Right cardiac atrium (tissue), 5 donors: ENCODE measurements at regions not wholly inside any gene's neighbourhood (a gene's known extent, or its start where the extent isn't known, plus 50 kb on each side); places are given as distances from the start of the nearest gene placed in this dataset.
"Not testable (repeated sequence)": the region's sequence is repeated elsewhere in the genome, so short reads cannot be mapped to it uniquely, and the experiment has no call there.

Experiments
- ATAC-seq, 2 donors: fragments of 200-7000 bp; cut with Tn5 transposase; one replicate each; pipeline versions ENCODE4 v1.8.0 to v1.9.1; 2020; ENCODE audit warnings: moderate library complexity in 2 of 2, mild to moderate bottlenecking in 1 of 2
- DNase-seq, 3 donors: peaks; one replicate each; pipeline ENCODE4 v3.0.0-alpha.2; 2020
- H3K27ac ChIP-seq: one replicate; pipeline ENCODE4 v1.5.1; 2013; ENCODE audit warnings: mild to moderate bottlenecking, low read length, control low read depth, moderate library complexity
- H3K27me3 ChIP-seq: one replicate; pipeline ENCODE4 v1.6.1; 2013; ENCODE audit not compliant: control insufficient read depth, insufficient read depth
- H3K4me1 ChIP-seq: one replicate; pipeline ENCODE4 v1.6.1; 2013; ENCODE audit warnings: low read length; ENCODE audit not compliant: control insufficient read depth, insufficient read depth
- H3K4me3 ChIP-seq: one replicate; pipeline ENCODE4 v1.5.1; 2013; ENCODE audit warnings: low read length, control low read depth
- H3K9me3 ChIP-seq: one replicate; pipeline ENCODE4 v1.6.1; 2013; ENCODE audit warnings: low read length; ENCODE audit not compliant: control insufficient read depth
- WGBS: extraction: QIAGEN DNeasy Blood & Tissue Kit; methylation state at CpG from one replicate; pipeline ENCODE4 v1.1.7; 2013; 5-methylcytosine and 5-hydroxymethylcytosine counted together
- intact Hi-C, 4 donors: fragments of 100-400 bp; cut with DNase I; formaldehyde crosslinking; loops; one replicate each; pipeline versions ENCODE4 v1.11.0 to v1.14.0; 2022 to 2023
- donor health status: healthy with polysubstance abuse.
- donor health status: DM: no; HTN: yes; CAD: no.
- donor health status: DM: no; HTN: no; CAD: no.
- donor health status: DM: no; HTN: yes; CAD: no; lungs with severe emphysema.
- donor health status: DM: yes; HTN: yes; CAD: no.

DNA sequence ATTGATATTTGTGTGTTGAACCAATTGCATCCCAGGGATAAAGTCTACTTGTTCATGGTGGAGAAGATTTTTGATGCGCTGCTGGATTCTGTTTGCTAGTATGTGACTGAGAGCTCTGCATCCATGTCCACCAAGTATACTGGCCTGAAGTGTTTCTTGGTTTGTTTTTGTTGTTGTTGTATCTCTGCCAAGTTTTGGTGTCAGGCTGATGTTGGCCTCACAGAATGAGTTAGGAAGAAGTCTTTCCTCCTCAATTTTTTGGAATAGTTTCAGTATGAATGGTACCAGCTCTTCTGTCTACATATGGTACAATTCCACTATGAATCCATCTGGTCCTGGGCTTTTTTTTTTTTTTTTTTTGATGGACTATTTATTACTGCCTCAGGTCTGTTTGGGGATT lies 50.9 kb upstream of the OSTN start:
- Histone ChIP-seq H3K9me3 (no peaks in the 10 kb centered on the region), H3K27me3 (no peaks in the 10 kb centered on the region), H3K27ac (no peak overlapping the region), H3K4me3 (no peak overlapping the region), H3K4me1 (no peaks in the 10 kb centered on the region)
- intact Hi-C loops: no loop called here
- DNase-seq: no peak
- 82% methylated on average over 1 of the region's 1 CpG for WGBS
- no peak for ATAC-seq

GRCh38 chr3:191143224-191143623 lies 55.8 kb upstream of the OSTN start:
- Histone ChIP-seq H3K4me1 (no peaks in the 10 kb centered on the region), H3K9me3 (no peaks in the 10 kb centered on the region), H3K27ac (no peak overlapping the region), H3K4me3 (no peak overlapping the region), H3K27me3 (no peaks in the 10 kb centered on the region)
- 38% methylated on average over 1 of the region's 1 CpG for WGBS
- ATAC-seq (no peak), DNase-seq (no peak)
- intact Hi-C loops: no loop called here

DNA sequence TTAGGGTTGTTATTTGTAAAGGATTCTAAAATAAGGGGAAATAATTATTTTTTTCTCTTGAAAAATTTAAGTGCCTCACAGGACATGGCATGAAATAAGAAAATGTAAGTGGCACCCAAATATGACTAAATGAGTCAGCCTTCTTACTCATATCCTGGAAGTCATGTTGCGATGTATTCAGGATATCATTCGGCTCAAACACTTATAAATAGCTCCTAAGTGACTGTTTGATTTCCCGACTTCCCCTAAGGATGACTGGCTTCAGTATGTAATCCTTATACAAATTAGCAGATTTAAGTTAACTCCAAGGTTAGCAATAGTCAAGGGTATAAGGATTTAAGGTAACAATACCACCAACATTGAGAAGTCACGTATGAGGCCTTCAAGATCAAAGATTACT lies 57.3 kb upstream of the OSTN start:
- H3K27me3 ChIP-seq: no peaks in the 10 kb centered on the region
- DNase-seq (no peak), ATAC-seq (no peak)
- 61% methylated on average over 4 of the region's 4 CpGs for WGBS
- H3K4me1 ChIP-seq: no peaks in the 10 kb centered on the region
- intact Hi-C loops: no loop called here
- H3K4me3 ChIP-seq: no peak overlapping the region
- H3K9me3 ChIP-seq: no peaks in the 10 kb centered on the region
- H3K27ac ChIP-seq: no peak overlapping the region

DNA sequence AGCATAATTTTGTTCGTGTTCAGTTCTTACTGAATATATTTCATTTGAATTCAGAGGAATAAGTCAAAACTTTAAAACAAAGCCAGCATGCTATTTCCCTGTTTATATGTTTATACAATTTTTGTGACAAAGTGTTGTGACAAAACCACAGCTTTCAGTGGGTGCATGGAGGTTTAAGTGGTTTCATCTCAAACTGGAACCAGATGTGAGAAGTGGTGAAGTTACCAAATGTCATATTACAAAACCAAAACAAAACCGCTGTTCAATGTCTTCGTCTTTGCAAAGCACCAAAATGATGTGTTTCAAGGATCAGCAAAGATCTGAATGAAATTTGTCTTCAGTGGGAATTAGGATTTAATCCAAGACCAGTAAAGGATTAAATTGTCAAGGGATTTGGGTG lies 59.3 kb upstream of the OSTN start:
- no peaks in the 10 kb centered on the region for H3K27me3 ChIP-seq
- H3K4me3 ChIP-seq: no peak overlapping the region
- 91% methylated on average over 3 of the region's 3 CpGs for WGBS
- no peaks in the 10 kb centered on the region for H3K4me1 ChIP-seq
- no peak for DNase-seq
- no peaks in the 10 kb centered on the region for H3K9me3 ChIP-seq
- intact Hi-C loops: no loop called here
- ATAC-seq: no peak
- no peak overlapping the region for H3K27ac ChIP-seq

GRCh38 chr3:191138937-191139336 lies 60.1 kb upstream of the OSTN start:
- Histone ChIP-seq H3K9me3 (no peaks in the 10 kb centered on the region), H3K4me1 (no peaks in the 10 kb centered on the region), H3K27me3 (no peaks in the 10 kb centered on the region), H3K27ac (no peak overlapping the region), H3K4me3 (no peak overlapping the region)
- DNase-seq: no peak
- intact Hi-C loops: no loop called here
- no peak for ATAC-seq
- 28% methylated on average over 1 of the region's 1 CpG for WGBS

DNA sequence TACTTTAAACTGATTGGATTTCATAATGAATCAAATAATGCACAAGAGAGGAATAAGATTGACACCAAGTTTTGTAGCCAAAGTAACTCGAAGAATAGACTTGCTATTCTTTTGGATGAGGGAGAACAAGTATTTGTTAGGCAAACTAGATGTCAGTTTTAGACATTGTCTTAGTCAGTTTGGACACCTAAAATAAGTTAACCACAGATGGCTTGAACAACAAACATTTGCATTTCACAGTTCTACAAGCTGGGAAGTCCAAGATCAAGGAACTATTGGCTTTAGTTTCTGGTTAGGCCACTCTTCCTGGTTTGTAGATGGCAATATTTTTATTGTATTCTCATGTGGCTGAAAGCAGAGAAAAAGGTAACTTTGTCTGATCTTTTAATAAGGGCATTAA lies 61.3 kb upstream of the OSTN start:
- ATAC-seq (no peak), DNase-seq (no peak)
- no peaks in the 10 kb centered on the region for H3K27me3 ChIP-seq
- intact Hi-C loops: no loop called here
- H3K9me3 ChIP-seq: no peaks in the 10 kb centered on the region
- 93% methylated on average over 1 of the region's 1 CpG for WGBS
- H3K27ac ChIP-seq: no peak overlapping the region
- H3K4me3 ChIP-seq: no peak overlapping the region
- no peaks in the 10 kb centered on the region for H3K4me1 ChIP-seq

DNA sequence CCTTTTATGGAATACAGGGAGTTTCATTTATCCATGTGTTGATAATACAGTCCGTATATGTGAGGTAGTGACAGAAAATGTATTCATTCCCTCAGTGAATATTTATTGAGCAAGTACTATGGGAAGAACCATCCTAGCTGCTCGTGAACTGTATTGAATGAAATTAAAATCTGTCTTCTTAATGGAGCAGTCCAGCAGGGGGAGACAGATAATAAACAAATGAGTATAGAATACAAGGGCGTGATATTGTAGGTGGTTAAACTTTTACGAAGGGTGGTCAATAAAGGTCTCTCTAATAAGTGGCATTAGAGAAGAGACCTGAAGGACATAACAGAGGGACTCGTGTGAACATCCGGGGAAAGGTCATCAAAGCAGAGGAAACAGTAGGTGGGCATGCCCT lies 62.7 kb upstream of the OSTN start:
- Histone ChIP-seq H3K4me3 (no peak overlapping the region), H3K9me3 (no peaks in the 10 kb centered on the region), H3K27me3 (no peaks in the 10 kb centered on the region), H3K27ac (no peak overlapping the region), H3K4me1 (no peaks in the 10 kb centered on the region)
- DNase-seq: no peak
- intact Hi-C loops: no loop called here
- peak in 1 of 2 donors; percentile 37 for ATAC-seq
- WGBS: 80% methylated on average over 6 of the region's 6 CpGs

- intact Hi-C loops: no loop called here
- no peaks in the 10 kb centered on the region for H3K27me3 ChIP-seq
- 93% methylated on average over 2 of the region's 2 CpGs for WGBS
- ATAC-seq: no peak
- H3K4me1 ChIP-seq: no peaks in the 10 kb centered on the region
- DNase-seq: no peak
- H3K27ac ChIP-seq: no peak overlapping the region
- no peaks in the 10 kb centered on the region for H3K9me3 ChIP-seq
- H3K4me3 ChIP-seq: no peak overlapping the region
Measured at GRCh38 chr3:191135175-191135574, 63.9 kb upstream of the OSTN start.

GRCh38 chr3:191133359-191133758 lies 65.7 kb upstream of the OSTN start:
- Histone ChIP-seq H3K4me3 (no peak overlapping the region), H3K27me3 (no peaks in the 10 kb centered on the region), H3K27ac (no peak overlapping the region), H3K4me1 (no peaks in the 10 kb centered on the region), H3K9me3 (no peaks in the 10 kb centered on the region)
- ATAC-seq: no peak
- no peak for DNase-seq
- intact Hi-C loops: no loop called here
- 93% methylated on average over 5 of the region's 5 CpGs for WGBS

DNA sequence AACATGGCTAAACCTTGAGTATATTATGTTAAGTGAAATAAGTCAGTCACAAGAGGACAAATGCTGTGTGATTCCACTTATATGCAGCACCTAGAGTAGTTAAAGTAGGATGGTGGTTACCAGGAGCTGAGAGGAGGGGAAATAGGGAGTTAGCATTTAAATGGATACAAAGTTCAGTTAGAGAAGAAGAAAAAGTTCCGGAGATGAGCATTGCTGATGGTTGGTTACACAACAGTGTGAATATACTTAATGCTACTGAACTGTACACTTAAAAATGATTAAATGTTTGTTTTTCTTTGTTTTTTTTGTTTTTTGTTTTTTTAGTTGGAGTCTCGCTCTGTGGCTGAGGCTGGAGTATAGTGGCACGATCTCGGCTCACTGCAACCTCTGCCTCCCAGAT lies 67.7 kb upstream of the OSTN start:
- WGBS: 94% methylated on average over 4 of the region's 4 CpGs
- H3K27me3 ChIP-seq: no peaks in the 10 kb centered on the region
- H3K27ac ChIP-seq: no peak overlapping the region
- ATAC-seq (no peak), DNase-seq (no peak)
- H3K4me3 ChIP-seq: no peak overlapping the region
- no peaks in the 10 kb centered on the region for H3K9me3 ChIP-seq
- intact Hi-C loops: no loop called here
- no peaks in the 10 kb centered on the region for H3K4me1 ChIP-seq

DNA sequence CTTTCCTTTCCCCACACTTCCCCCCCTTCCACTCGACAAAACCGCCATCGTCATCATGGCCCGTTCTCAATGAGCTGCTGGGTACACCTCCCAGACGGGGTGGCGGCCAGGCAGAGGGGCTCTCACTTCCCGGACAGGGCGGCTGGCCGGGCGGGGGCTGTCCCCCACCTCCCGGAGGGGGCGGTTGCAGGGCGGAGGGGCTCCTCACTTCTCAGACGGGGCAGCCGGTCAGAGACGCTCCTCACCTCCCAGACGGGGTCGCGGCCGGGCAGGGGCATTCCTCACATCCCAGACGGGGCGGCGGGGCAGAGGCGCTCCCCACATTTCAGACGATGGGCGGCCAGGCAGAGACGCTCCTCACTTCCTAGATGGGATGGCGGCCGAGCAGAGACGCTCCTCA lies 74.2 kb upstream of the OSTN start:
- intact Hi-C loops, H3K27me3 ChIP-seq, H3K27ac ChIP-seq, H3K4me3 ChIP-seq, ATAC-seq, H3K4me1 ChIP-seq, H3K9me3 ChIP-seq: not testable (repeated sequence)
- WGBS: 97% methylated on average over 22 of the region's 30 CpGs
- DNase-seq: peak in 1 of 3 donors; percentile 37

DNA sequence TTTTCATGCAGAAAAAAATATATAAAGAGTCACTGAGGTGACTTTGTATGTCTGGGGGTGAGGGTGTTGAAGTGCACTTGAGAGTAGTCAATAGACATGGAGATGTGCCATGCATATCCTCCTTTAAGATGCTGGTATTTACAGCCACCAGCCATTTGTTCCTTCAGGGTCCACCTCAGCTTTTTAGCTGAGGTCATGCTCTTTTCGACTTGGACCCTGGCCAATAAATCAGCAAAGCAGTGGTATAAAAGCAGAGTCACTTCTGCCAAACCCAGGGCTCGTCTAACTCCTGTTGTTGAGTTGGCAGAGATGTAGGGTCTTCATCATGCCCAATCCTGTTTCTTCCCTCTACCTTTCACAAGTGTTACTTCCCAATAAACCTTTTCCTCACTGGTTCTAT lies 75.1 kb upstream of the OSTN start:
- intact Hi-C loops: no loop called here
- H3K4me3 ChIP-seq: no peak overlapping the region
- no peaks in the 10 kb centered on the region for H3K27me3 ChIP-seq
- no peaks in the 10 kb centered on the region for H3K4me1 ChIP-seq
- no peak overlapping the region for H3K27ac ChIP-seq
- ATAC-seq (no peak), DNase-seq (no peak)
- no peaks in the 10 kb centered on the region for H3K9me3 ChIP-seq
- 38% methylated on average over 2 of the region's 2 CpGs for WGBS
